ENCODE measurements at regions not wholly inside any gene's neighbourhood (a gene's known extent, or its start where the extent isn't known, plus 50 kb on each side); places are given as distances from the start of the nearest gene placed in this dataset.

DNA sequence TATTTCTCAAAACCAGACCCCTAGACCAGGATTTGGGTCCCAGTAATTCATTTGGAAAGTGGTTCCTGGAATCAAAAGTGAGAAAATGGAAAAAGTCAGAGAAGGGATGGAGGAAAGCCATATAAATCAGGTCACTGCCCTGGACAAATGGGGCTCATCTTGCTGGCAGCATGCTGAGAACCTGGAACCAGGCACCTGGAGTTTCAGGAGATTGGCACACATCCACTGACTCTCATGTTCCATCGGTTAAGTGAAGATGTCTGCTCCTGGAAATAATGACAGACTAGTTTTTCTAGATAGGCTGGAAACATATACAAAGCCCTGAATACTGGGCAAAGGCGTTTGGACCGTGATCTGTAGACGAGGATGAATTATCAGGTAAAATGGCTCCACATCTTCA is 163.6 kb upstream of the HS3ST1 start:
- TF ChIP-seq, protein P1, sequence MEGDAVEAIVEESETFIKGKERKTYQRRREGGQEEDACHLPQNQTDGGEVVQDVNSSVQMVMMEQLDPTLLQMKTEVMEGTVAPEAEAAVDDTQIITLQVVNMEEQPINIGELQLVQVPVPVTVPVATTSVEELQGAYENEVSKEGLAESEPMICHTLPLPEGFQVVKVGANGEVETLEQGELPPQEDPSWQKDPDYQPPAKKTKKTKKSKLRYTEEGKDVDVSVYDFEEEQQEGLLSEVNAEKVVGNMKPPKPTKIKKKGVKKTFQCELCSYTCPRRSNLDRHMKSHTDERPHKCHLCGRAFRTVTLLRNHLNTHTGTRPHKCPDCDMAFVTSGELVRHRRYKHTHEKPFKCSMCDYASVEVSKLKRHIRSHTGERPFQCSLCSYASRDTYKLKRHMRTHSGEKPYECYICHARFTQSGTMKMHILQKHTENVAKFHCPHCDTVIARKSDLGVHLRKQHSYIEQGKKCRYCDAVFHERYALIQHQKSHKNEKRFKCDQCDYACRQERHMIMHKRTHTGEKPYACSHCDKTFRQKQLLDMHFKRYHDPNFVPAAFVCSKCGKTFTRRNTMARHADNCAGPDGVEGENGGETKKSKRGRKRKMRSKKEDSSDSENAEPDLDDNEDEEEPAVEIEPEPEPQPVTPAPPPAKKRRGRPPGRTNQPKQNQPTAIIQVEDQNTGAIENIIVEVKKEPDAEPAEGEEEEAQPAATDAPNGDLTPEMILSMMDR (IDR thresholded peaks at IDR 0.05): no peak
- TF ChIP-seq POLR2A (IDR thresholded peaks at IDR 0.05): no peak
